ENCODE measurements at regions not wholly inside any gene's neighbourhood (a gene's known extent, or its start where the extent isn't known, plus 50 kb on each side); places are given as distances from the start of the nearest gene placed in this dataset.

GRCh38 chr15:66621491-66622467, 56.0 kb upstream of the LCTL start (continued):
- TF ChIP-seq UBTF (IDR thresholded peaks at IDR 0.05; ENCODE audit: borderline replicate concordance in 1 of 2, low read depth in 2 of 2, low read length in 2 of 2) = peak; percentile 98
- TF ChIP-seq ZNF175 (CRISPR knock-in tag; IDR thresholded peaks at IDR 0.05; ENCODE audit: low read depth) = peak; percentile 81
- peak; percentile 98 for TF ChIP-seq E2F3 (CRISPR knock-in tag; IDR thresholded peaks at IDR 0.05)
- peak; percentile 61; the same call in 1 of the 2 replicates for TF ChIP-seq MECOM (CRISPR knock-in tag; IDR thresholded peaks at IDR 0.05)
- peak; percentile 91 for TF ChIP-seq MGA (IDR thresholded peaks at IDR 0.05)
- TF ChIP-seq MTA3 (IDR thresholded peaks at IDR 0.05; ENCODE audit: borderline replicate concordance) = peak; percentile 64
- peak; percentile 67 for TF ChIP-seq CTBP1 (IDR thresholded peaks at IDR 0.05; ENCODE audit: borderline replicate concordance)
- peak; percentile 47 for TF ChIP-seq RBM22 (IDR thresholded peaks at IDR 0.05; ENCODE audit: low read depth, low read length, poor library complexity, severe bottlenecking)
- TF ChIP-seq DACH1 (IDR thresholded peaks at IDR 0.05; ENCODE audit: partially characterized antibody) = no peak
- no peak for TF ChIP-seq ID3 (CRISPR knock-in tag; IDR thresholded peaks at IDR 0.05)
- peak; percentile 91 for TF ChIP-seq ID3 (tag; IDR thresholded peaks at IDR 0.05)
- peak in 1 of 2 experiments; percentile 32; a peak in 1 of 4 replicates for TF ChIP-seq TRIM24 (IDR thresholded peaks at IDR 0.05)
- peak; percentile 31 for TF ChIP-seq TBP (optimal IDR thresholded peaks at IDR 0.05; ENCODE audit: low read depth, low read length)

All from K562 (cell line).